ENCODE measurements at regions not wholly inside any gene's neighbourhood (a gene's known extent, or its start where the extent isn't known, plus 50 kb on each side); places are given as distances from the start of the nearest gene placed in this dataset.

GRCh38 chr1:87208080-87208479, 120.6 kb upstream of the LMO4 start:
- TF ChIP-seq POLR2A (IDR thresholded peaks at IDR 0.05) (no peak), CTCF (IDR thresholded peaks at IDR 0.05) (no peak)
